Stimulated activated naive CD8-positive, alpha-beta T cell treated with anti-CD3 and anti-CD28 coated beads, Interleukin-15, amount 100 ng/mL, for 72 hours (primary cell): ENCODE measurements at regions not wholly inside any gene's neighbourhood (a gene's known extent, or its start where the extent isn't known, plus 50 kb on each side); places are given as distances from the start of the nearest gene placed in this dataset.

Experiments used
- ATAC-seq: fragments of 150-1000 bp; cut with Tn5 transposase; 2 replicates; pipeline ENCODE4 v1.10.0; 2021; ENCODE audit warnings: mild to moderate bottlenecking, moderate library complexity
- DNase-seq, 2 donors: peaks; one replicate each; pipeline ENCODE4 v3.0.0; 2021 to 2022
- H3K27ac Mint-ChIP-seq, 2 donors: one replicate each; pipeline ENCODE4 v1.8.0; 2022; ENCODE audit warnings: mild to moderate bottlenecking in 2 of 2, mixed read lengths in 2 of 2, moderate library complexity in 2 of 2
- H3K27me3 Mint-ChIP-seq: one replicate; pipeline ENCODE4 v1.8.0; 2022; ENCODE audit warnings: mixed read lengths
- H3K4me1 Mint-ChIP-seq: one replicate; pipeline ENCODE4 v1.8.0; 2022; ENCODE audit warnings: mild to moderate bottlenecking, mixed read lengths
- H3K4me3 Mint-ChIP-seq, 2 donors: one replicate each; pipeline ENCODE4 v1.8.0; 2022; ENCODE audit warnings: mild to moderate bottlenecking in 2 of 2, mixed read lengths in 2 of 2, moderate library complexity in 1 of 2
- H3K9me3 Mint-ChIP-seq, 2 donors: one replicate each; pipeline ENCODE4 v1.8.0; 2022; ENCODE audit warnings: mixed read lengths in 2 of 2

DNA sequence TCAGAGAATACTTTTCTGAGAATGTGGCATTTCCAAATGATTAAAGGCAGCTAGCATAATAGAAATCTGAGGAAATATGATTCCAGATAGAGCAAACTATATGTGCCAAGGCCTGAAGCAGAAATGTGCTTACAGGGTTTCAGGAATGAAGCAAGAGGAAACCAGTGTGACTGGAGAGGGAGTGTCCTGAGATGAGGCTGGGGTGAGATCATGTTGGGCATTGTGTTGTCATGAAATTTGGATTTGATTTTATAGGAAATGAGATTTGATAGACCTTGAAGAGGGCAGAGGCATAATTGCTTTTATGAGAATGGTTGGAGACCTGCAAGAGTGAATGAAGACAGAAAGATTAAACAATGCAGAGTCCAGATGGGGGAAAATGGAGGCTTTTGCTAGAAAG is 338.1 kb upstream of the SNX7 start:
- DNase-seq (no peak), ATAC-seq (no peak)

DNA sequence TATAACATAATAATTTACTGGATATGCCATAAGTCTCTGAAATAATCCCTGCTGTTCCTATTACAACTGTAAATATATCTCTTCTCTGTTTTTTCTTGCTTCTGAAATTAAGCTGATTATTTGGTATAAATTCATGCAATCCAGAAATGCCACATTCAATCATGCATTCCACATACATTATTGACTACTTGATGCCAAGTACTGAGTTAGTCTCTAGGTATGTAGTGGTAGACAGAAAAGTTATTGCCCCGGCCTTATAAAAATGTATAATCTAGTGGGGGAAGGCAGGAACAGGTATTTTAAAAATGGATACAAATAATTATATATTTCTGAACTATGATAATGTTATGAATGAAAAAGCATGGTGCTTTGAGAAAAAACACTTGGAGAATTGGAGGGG is 338.6 kb upstream of the SNX7 start:
- Mint-ChIP-seq H3K27ac (no peak overlapping the region), H3K27me3 (no peaks in the 10 kb centered on the region), H3K4me1 (no peaks in the 10 kb centered on the region), H3K9me3 (no peaks in the 10 kb centered on the region), H3K4me3 (no peak overlapping the region)
- DNase-seq, result no peak
- ATAC-seq, result no peak

More for the DNA sequence above, 338.1 kb upstream of the SNX7 start:
- Mint-ChIP-seq H3K9me3 (no peaks in the 10 kb centered on the region), H3K27me3 (no peaks in the 10 kb centered on the region), H3K27ac (peak overlapping the region in 1 of 2 donors; percentile 0), H3K4me3 (no peak overlapping the region), H3K4me1 (no peaks in the 10 kb centered on the region)

DNA sequence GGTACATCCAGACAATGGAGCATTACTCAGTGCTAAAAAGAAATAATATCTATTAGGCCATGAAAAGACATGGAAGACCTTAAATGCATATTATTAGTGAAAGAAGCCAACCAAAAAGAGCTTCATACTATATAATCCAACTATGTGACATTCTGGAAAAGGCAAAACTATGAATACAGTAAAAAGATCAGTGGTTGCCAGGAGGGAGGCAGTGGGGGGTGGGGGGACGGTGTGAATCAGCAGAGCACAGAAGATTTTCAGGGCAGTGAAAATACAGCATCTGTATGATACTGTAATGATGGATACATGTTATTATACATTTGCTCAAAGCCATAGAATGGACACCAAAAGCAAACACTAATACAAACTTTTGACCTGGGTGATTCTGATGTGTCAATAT is 339.4 kb upstream of the SNX7 start:
- peaks cover 0 to 6% of the 10 kb centered on the region in 2 donors for H3K9me3 Mint-ChIP-seq
- ATAC-seq, result no peak
- H3K27me3 Mint-ChIP-seq, result no peaks in the 10 kb centered on the region
- no peak overlapping the region for H3K27ac Mint-ChIP-seq
- H3K4me3 Mint-ChIP-seq, result no peak overlapping the region
- DNase-seq, result no peak
- no peaks in the 10 kb centered on the region for H3K4me1 Mint-ChIP-seq

DNA sequence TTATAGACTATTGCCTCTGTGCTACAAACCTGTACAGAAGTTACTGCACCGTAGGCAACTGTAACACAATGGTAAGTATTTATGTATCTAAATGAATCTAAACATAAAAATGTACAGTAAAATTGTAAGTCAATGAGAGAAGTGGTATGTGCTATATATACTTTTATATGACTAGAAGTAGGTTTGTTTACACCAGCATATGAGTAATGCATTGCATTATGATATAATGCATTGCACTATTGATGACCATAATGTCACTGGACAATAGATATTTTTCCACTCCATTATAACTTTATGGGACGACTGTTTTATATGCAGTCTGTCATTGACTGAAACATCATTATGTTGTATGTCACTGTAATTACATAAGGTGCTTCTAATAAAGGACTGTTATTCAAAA is 340.3 kb upstream of the SNX7 start:
- Mint-ChIP-seq H3K9me3 (peaks cover 0 to 6% of the 10 kb centered on the region in 2 donors), H3K4me3 (no peak overlapping the region), H3K4me1 (no peaks in the 10 kb centered on the region), H3K27ac (no peak overlapping the region), H3K27me3 (no peaks in the 10 kb centered on the region)
- DNase-seq, result no peak
- ATAC-seq, result no peak

DNA sequence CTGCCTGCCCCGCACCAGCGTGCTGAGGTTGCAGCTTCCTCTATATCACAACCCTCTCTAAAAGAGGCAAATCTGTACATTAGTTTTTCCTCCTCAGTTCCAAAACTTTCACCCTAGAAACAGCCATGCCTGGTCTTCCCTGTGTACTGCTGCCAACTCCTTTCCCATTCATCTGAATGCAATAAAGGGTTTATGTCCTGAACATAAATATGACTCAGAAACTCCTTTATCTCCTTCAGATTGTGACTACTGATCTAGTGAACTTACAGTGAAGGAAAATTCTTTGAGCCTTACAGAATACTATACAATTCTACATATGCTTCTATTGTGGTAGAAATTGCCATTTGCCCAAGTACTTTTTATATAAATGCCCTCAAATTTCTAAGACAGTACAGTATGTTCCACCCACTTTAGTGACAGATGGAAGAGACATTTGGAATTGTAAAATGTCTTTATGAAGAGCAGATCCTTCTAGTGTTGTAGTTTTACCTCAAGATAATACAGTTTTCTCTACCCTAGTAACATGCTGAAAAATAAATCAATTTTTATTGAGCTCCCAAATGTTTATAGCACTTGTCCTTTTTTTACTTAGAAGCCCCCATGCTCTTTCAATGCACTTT is 345.1 kb upstream of the SNX7 start:
- no peak overlapping the region for H3K4me3 Mint-ChIP-seq
- ATAC-seq, result no peak
- peaks cover 0 to 6% of the 10 kb centered on the region in 2 donors for H3K9me3 Mint-ChIP-seq
- DNase-seq, result no peak
- H3K27ac Mint-ChIP-seq, result no peak overlapping the region
- H3K4me1 Mint-ChIP-seq, result no peaks in the 10 kb centered on the region
- no peaks in the 10 kb centered on the region for H3K27me3 Mint-ChIP-seq

DNA sequence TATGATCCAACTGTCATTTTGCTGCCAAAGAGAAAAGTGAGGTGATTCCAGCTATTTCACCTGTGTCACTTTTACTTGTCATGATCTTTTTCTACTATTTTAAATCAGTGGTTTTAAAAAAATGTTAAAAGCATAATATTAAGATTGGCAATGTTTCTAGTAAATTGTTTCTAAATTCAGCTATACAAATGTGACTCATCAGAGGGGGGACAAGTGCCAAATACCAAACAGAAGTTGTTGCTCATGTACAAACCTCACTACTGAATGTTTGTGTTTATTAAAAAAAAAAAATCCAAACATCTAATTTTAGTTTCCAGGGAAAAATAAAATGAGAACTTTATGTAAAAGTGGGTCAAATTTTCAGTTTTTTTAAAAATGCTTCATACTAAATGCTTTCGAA is 346.2 kb upstream of the SNX7 start:
- Mint-ChIP-seq H3K27me3 (no peaks in the 10 kb centered on the region), H3K4me1 (no peaks in the 10 kb centered on the region), H3K9me3 (peaks cover 0 to 6% of the 10 kb centered on the region in 2 donors), H3K4me3 (no peak overlapping the region), H3K27ac (no peak overlapping the region)
- ATAC-seq, result no peak
- DNase-seq, result no peak

DNA sequence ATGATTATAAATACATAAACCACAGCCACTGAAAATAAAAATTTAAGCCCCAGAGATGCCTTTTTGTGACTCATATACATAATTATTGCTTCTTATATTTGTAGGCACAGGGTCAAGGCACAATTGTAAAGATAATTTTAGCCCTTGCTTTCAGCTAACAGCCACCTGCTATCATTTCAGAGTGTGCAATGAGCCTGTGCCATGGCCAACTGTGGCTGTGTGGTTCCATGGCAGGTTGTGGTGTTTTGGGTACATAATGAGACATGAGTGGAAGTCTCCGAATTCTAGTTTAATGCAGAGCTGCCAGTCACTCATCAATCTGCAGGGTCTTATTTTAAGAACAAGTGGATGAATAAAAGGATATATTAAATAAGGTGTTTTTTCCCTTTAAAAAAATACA is 346.9 kb upstream of the SNX7 start:
- H3K4me3 Mint-ChIP-seq, result no peak overlapping the region
- no peak for ATAC-seq
- H3K27ac Mint-ChIP-seq, result no peak overlapping the region
- no peaks in the 10 kb centered on the region for H3K27me3 Mint-ChIP-seq
- H3K4me1 Mint-ChIP-seq, result no peaks in the 10 kb centered on the region
- no peak for DNase-seq
- H3K9me3 Mint-ChIP-seq, result peaks cover 0 to 6% of the 10 kb centered on the region in 2 donors

DNA sequence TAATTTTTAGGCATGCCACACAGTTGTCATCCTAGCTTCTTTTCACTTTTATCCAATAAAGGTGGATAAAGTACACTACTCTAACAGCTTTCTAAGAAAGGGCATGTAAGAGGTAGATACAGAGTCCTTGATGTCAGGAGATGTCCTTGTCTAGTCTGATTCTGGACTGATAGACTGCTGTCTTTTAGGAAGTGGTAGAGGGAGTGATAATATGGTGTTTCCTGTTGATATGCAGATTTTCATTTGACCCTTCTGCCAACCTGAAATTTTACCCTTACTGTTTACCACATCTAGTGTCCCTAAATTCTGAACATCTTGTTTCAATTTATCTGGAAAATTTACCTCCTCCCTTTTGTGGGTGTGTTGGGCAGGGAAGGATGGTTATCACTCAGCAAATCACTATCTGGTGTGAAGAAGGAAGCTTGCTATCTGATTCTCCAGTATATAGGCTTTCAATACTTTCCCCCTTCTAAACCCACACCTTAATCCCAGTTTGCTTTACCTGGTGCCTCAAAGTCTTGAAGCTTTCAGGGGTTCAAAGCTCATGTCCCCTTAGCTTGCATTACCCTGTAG is 354.9 kb upstream of the SNX7 start:
- H3K9me3 Mint-ChIP-seq, result no peaks in the 10 kb centered on the region
- no peak for DNase-seq
- H3K27me3 Mint-ChIP-seq, result no peaks in the 10 kb centered on the region
- ATAC-seq, result no peak
- H3K27ac Mint-ChIP-seq, result no peak overlapping the region
- no peaks in the 10 kb centered on the region for H3K4me1 Mint-ChIP-seq
- H3K4me3 Mint-ChIP-seq, result no peak overlapping the region

DNA sequence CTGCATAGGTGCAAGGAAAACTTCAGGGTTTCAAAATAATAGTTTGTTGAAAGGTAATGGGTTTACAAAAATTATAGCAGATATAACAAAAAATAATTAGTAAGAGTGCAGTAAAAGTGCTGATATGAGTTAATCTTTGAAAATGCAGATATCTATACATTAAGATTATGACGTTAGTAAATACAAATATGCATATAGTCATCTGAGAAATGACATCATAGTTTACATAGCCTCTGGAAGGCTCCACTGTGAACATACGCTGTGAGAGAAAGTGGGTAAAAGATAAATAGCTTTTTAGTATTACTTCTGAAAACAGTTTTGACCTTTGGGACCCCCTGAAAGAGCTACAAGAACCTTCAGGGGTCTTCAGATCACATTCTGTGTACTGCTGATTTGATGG is 356.2 kb upstream of the SNX7 start:
- Mint-ChIP-seq H3K27me3 (no peaks in the 10 kb centered on the region), H3K4me3 (no peak overlapping the region), H3K27ac (no peak overlapping the region), H3K9me3 (no peaks in the 10 kb centered on the region), H3K4me1 (no peaks in the 10 kb centered on the region)
- DNase-seq (no peak), ATAC-seq (no peak)

DNA sequence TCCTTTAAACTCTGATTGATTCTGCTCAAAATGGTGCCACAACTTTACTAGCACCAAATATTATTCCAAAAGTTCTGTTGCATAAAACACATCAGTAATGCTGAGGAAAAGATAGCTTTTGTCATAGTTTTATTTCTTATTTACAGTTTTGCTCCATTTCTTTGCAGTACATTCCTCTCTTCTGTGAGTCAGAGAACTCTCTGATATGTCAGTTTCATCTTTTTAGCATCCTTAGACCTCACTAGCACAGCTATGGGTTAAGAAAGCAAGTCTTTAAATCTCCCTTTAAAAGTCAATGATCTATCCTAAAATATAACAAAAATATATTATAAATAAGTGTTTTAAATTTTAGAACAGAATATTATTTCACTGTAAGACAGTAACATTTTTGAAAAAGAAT is 356.6 kb upstream of the SNX7 start:
- Mint-ChIP-seq H3K27me3 (no peaks in the 10 kb centered on the region), H3K27ac (no peak overlapping the region), H3K4me1 (no peaks in the 10 kb centered on the region), H3K4me3 (no peak overlapping the region), H3K9me3 (no peaks in the 10 kb centered on the region)
- DNase-seq (no peak), ATAC-seq (no peak)

DNA sequence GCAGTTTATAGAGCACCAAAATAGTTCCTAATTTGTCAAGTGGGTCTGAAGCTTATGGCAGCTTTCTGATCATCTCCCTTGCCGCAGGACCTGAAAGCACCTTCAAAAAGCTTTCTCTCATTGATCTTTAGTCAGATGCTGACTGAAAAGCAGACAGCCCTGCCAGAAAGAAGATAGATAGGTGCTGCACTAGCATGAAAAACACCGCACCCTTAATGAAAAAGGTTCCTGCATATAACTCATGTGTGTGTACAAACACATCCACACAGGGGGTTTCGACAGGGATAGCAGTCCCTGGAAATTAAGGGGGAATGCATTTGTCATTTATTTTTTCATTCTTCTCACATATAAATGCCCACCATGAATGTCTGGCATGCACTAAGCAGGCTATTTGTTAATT is 361.7 kb upstream of the SNX7 start:
- H3K27me3 Mint-ChIP-seq, result no peaks in the 10 kb centered on the region
- no peak for ATAC-seq
- no peaks in the 10 kb centered on the region for H3K9me3 Mint-ChIP-seq
- H3K4me3 Mint-ChIP-seq, result no peak overlapping the region
- H3K4me1 Mint-ChIP-seq, result no peaks in the 10 kb centered on the region
- no peak overlapping the region for H3K27ac Mint-ChIP-seq
- no peak for DNase-seq

DNA sequence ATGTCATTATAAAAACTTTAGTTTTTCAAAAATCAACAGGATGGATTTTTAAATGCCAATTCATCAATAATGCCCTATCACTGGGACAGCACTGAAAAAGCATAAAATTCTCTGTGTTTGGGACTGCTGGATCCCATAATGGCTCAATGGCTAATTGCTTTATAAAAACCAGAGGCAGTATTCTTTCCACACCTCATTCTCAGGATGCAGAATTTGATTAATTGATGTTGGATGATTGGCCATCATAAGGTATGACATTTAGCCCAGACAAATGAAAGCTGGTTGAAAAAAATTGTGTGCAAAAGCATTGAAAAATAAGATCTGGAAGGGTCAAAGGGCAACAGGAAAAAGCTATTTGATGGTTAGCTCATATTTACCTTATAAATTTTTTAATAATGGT is 362.2 kb upstream of the SNX7 start:
- Mint-ChIP-seq H3K27me3 (no peaks in the 10 kb centered on the region), H3K9me3 (no peaks in the 10 kb centered on the region), H3K27ac (no peak overlapping the region), H3K4me3 (no peak overlapping the region), H3K4me1 (no peaks in the 10 kb centered on the region)
- ATAC-seq (no peak), DNase-seq (no peak)

DNA sequence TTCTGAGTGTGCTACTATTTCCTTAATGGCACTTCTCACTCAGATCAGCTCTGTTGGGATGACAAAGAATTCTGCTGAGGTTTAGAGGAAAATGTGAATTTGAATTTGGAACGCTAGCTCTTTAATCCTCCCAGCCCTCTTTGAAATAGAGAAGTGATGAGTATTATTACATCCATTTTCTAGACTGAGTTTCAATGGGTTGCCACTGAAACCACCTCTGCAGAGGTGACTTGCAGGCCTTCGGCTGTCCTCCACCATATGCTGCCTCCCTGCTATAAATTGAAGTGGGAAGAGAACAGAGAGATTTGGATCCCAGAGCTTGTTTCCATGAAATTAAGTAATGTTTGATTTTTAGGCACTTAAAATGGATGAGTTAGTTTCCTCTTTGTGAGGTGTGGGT is 363.2 kb upstream of the SNX7 start:
- no peaks in the 10 kb centered on the region for H3K27me3 Mint-ChIP-seq
- H3K4me1 Mint-ChIP-seq, result no peaks in the 10 kb centered on the region
- no peak overlapping the region for H3K4me3 Mint-ChIP-seq
- no peaks in the 10 kb centered on the region for H3K9me3 Mint-ChIP-seq
- peak overlapping the region in 1 of 2 donors; percentile 63 for H3K27ac Mint-ChIP-seq
- DNase-seq, result no peak
- ATAC-seq, result no peak

DNA sequence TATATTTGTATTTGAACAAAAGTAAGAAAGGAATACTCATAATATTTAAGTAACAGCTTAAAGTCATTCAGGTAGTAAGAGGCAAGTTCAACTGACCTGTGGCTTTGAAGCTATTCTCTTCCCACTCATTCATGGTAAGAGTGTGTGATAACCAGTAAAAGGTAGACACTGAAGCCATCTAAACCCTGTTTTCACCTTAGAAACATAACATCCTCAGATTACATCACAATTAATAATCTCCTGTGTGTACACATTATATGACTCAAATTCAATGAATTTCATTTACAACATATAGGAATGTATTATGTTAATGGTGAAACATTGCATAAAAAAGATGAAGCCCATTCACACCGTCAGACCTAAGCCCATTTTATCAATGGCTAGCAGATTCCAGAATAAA is 364.8 kb upstream of the SNX7 start:
- no peaks in the 10 kb centered on the region for H3K27me3 Mint-ChIP-seq

DNA sequence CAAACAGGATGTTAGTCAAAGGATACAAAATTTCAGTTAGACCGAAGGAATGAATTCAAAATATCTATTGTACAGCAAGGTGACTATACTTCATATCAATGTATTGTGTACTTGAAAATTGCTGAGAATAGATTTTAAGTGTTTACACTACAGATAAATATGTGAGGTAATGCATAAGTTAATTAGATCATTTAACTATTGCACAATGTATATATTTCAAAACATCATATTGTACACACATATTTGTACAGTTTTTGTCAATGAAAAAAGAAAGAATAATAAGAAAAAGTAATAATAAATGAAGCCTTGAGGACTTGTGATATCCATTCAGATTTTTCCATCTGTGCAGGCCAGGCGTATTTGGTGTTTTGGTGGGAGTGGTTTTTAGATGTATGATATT is 367.4 kb upstream of the SNX7 start:
- Mint-ChIP-seq H3K4me1 (no peaks in the 10 kb centered on the region), H3K9me3 (no peaks in the 10 kb centered on the region), H3K4me3 (no peak overlapping the region), H3K27ac (no peak overlapping the region), H3K27me3 (no peaks in the 10 kb centered on the region)
- DNase-seq (no peak), ATAC-seq (no peak)

More for the DNA sequence above, 364.8 kb upstream of the SNX7 start:
- no peaks in the 10 kb centered on the region for H3K4me1 Mint-ChIP-seq
- H3K27ac Mint-ChIP-seq, result no peak overlapping the region
- no peaks in the 10 kb centered on the region for H3K9me3 Mint-ChIP-seq
- DNase-seq (no peak), ATAC-seq (no peak)
- H3K4me3 Mint-ChIP-seq, result no peak overlapping the region

DNA sequence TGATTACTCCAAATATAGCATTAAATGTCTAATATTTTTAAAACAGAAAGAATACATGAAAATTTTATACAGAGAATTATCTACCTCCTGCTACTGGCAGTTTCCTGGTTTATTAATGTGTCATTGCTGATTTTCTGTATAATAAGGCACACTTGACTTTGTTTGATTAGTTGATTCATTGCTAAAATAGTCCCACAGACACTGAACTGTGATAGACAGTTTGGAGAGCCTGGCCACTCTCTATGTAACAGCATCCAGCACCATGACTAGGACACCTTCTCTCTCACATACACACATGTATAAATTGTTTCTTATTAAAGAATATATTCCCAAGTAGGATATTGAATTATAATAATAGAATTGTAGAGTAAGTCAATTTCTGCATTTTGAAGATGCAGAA is 368.5 kb upstream of the SNX7 start:
- no peaks in the 10 kb centered on the region for H3K27me3 Mint-ChIP-seq

DNA sequence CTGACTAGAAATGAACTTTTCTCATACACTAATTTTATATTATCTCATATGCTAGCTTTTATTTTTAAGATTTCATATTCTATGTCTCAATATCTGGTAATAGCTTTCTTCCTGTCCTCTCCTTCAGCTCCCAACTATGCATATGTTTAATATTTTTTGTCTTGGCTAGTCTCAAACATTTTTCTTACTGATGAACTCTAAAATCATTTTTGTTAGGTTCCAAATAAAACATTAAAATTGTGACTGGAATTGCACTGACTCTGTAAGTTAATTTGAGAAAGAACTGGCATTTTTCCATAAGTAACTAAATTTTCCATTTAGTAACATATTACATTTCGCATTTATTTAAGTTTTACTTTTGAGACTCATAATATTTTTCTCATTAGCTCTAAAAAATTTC is 368.5 kb upstream of the DPYD start:
- Mint-ChIP-seq H3K4me1 (no peaks in the 10 kb centered on the region), H3K27me3 (no peaks in the 10 kb centered on the region), H3K9me3 (no peaks in the 10 kb centered on the region), H3K27ac (no peak overlapping the region), H3K4me3 (no peak overlapping the region)
- DNase-seq (no peak), ATAC-seq (no peak)

More for the DNA sequence above, 368.5 kb upstream of the SNX7 start:
- Mint-ChIP-seq H3K4me1 (no peaks in the 10 kb centered on the region), H3K4me3 (no peak overlapping the region), H3K27ac (no peak overlapping the region), H3K9me3 (no peaks in the 10 kb centered on the region)
- no peak for ATAC-seq
- no peak for DNase-seq
